Upper lobe of left lung (tissue), 4 donors: ENCODE measurements at regions not wholly inside any gene's neighbourhood (a gene's known extent, or its start where the extent isn't known, plus 50 kb on each side); places are given as distances from the start of the nearest gene placed in this dataset.

ENCODE experiments used
- CTCF ChIP-seq, 6 experiments: fragments of 450-650 bp in 4 of 6; fragments of 200-600 bp in 2 of 6; sonication (generic) in 2 of 6; IDR thresholded peaks; one replicate each; pipeline ENCODE4 v1.5.1; 2016 to 2019; ENCODE audit warnings: antibody characterized with exemption in 6 of 6
- EP300 ChIP-seq, 4 donors: sonication (generic); formaldehyde crosslinking; IDR thresholded peaks; one replicate each; pipeline ENCODE4 v1.5.1; 2017; ENCODE audit warnings: antibody characterized with exemption in 4 of 4, control low read depth in 2 of 4
- POLR2A ChIP-seq, 4 donors: fragments of 450-650 bp; IDR thresholded peaks; one replicate each; pipeline ENCODE4 v1.5.1; 2016 to 2017; ENCODE audit warnings: antibody characterized with exemption in 4 of 4, mild to moderate bottlenecking in 2 of 4
- POLR2AphosphoS5 ChIP-seq, 2 donors: sonication (generic); formaldehyde crosslinking; IDR thresholded peaks; one replicate each; pipeline ENCODE4 v1.5.1; 2017; ENCODE audit warnings: antibody characterized with exemption in 2 of 2

- TF ChIP-seq POLR2A (IDR thresholded peaks at IDR 0.05) (no peak), CTCF (IDR thresholded peaks at IDR 0.05) (no peak), POLR2AphosphoS5 (IDR thresholded peaks at IDR 0.05) (no peak), EP300 (IDR thresholded peaks at IDR 0.05) (no peak)
These were observed 130.5 kb downstream of the EDN1 start for GRCh38 chr6:12420626-12421025.
